ENCODE measurements at regions not wholly inside any gene's neighbourhood (a gene's known extent, or its start where the extent isn't known, plus 50 kb on each side); places are given as distances from the start of the nearest gene placed in this dataset.
"Not testable (repeated sequence)": the region's sequence is repeated elsewhere in the genome, so short reads cannot be mapped to it uniquely, and the experiment has no call there.

- DNase-seq (ENCODE audit: low read depth) = not testable (repeated sequence)
Observed at GRCh38 chr6:141969768-141970415, 162.8 kb upstream of the GJE1 start.

- no peak for DNase-seq (ENCODE audit: low read depth)
Observed at GRCh38 chr6:141969201-141969600, 163.5 kb upstream of the GJE1 start.

GRCh38 chr6:141968632-141969031 is 164.1 kb upstream of the GJE1 start:
- no peak for DNase-seq (ENCODE audit: low read depth)

GRCh38 chr6:141965016-141965545 is 167.6 kb upstream of the GJE1 start:
- no peak for DNase-seq (ENCODE audit: low read depth)

GRCh38 chr6:141963543-141964295 is 169.0 kb upstream of the GJE1 start:
- no peak for DNase-seq (ENCODE audit: low read depth)

- DNase-seq (ENCODE audit: low read depth) = no peak
Observed at GRCh38 chr6:141957271-141957670, 175.5 kb upstream of the GJE1 start.

- no peak for DNase-seq (ENCODE audit: low read depth)
Observed at GRCh38 chr6:141956868-141957267, 175.9 kb upstream of the GJE1 start.

- DNase-seq (ENCODE audit: low read depth) = peak; percentile 8
Observed at GRCh38 chr6:141956046-141956761, 176.5 kb upstream of the GJE1 start.

- DNase-seq (ENCODE audit: low read depth) = no peak
Observed at GRCh38 chr6:141953072-141953471, 179.7 kb upstream of the GJE1 start.

- DNase-seq (ENCODE audit: low read depth) = no peak
Observed at GRCh38 chr6:141946502-141946901, 186.2 kb upstream of the GJE1 start.

GRCh38 chr6:141938664-141939063 is 194.1 kb upstream of the GJE1 start:
- DNase-seq (ENCODE audit: low read depth) = no peak

- no peak for DNase-seq (ENCODE audit: low read depth)
Observed at GRCh38 chr6:141932685-141933084, 200.0 kb upstream of the GJE1 start.

GRCh38 chr6:141926200-141926900 is 206.4 kb upstream of the GJE1 start:
- DNase-seq (ENCODE audit: low read depth) = not testable (repeated sequence)

GRCh38 chr6:141925001-141925400 is 207.7 kb upstream of the GJE1 start:
- peak; percentile 40 for DNase-seq (ENCODE audit: low read depth)

- DNase-seq (ENCODE audit: low read depth) = no peak
Observed at GRCh38 chr6:141922898-141923297, 209.8 kb upstream of the GJE1 start.

GRCh38 chr6:141916682-141917505 is 215.8 kb upstream of the GJE1 start:
- DNase-seq (ENCODE audit: low read depth) = not testable (repeated sequence)

- DNase-seq (ENCODE audit: low read depth) = no peak
Observed at GRCh38 chr6:141914646-141915045, 218.1 kb upstream of the GJE1 start.

- no peak for DNase-seq (ENCODE audit: low read depth)
Observed at GRCh38 chr6:141906569-141907080, 226.1 kb upstream of the GJE1 start.

- DNase-seq (ENCODE audit: low read depth) = no peak
Observed at GRCh38 chr6:141890661-141891060, 242.1 kb upstream of the GJE1 start.

- no peak for DNase-seq (ENCODE audit: low read depth)
Observed at GRCh38 chr6:141884850-141885249, 247.9 kb upstream of the GJE1 start.

GRCh38 chr6:141878686-141879085 is 254.0 kb upstream of the GJE1 start:
- no peak for DNase-seq (ENCODE audit: low read depth)
